ENCODE measurements at regions not wholly inside any gene's neighbourhood (a gene's known extent, or its start where the extent isn't known, plus 50 kb on each side); places are given as distances from the start of the nearest gene placed in this dataset.

GRCh38 chr5:163760498-163760897 is 255.1 kb downstream of the MAT2B start:
- TF ChIP-seq CTCF (IDR thresholded peaks at IDR 0.05) = no peak

- no peak for TF ChIP-seq CTCF (IDR thresholded peaks at IDR 0.05)
These were observed 261.7 kb downstream of the MAT2B start for GRCh38 chr5:163766936-163767670.

- no peak for TF ChIP-seq CTCF (IDR thresholded peaks at IDR 0.05)
These were observed 265.2 kb downstream of the MAT2B start for GRCh38 chr5:163770625-163771024.

GRCh38 chr5:163772241-163772640 is 266.8 kb downstream of the MAT2B start:
- TF ChIP-seq CTCF (IDR thresholded peaks at IDR 0.05) = no peak

- no peak for TF ChIP-seq CTCF (IDR thresholded peaks at IDR 0.05)
These were observed 267.2 kb downstream of the MAT2B start for GRCh38 chr5:163772644-163773043.

GRCh38 chr5:163773226-163773625 is 267.8 kb downstream of the MAT2B start:
- TF ChIP-seq CTCF (IDR thresholded peaks at IDR 0.05) = no peak

GRCh38 chr5:163789870-163790269 is 284.5 kb downstream of the MAT2B start:
- no peak for TF ChIP-seq CTCF (IDR thresholded peaks at IDR 0.05)

GRCh38 chr5:163790497-163790896 is 285.1 kb downstream of the MAT2B start:
- no peak for TF ChIP-seq CTCF (IDR thresholded peaks at IDR 0.05)

Data from LNCAP (cell line).